Nephron progenitor cell (in vitro differentiated cells): ENCODE measurements at regions not wholly inside any gene's neighbourhood (a gene's known extent, or its start where the extent isn't known, plus 50 kb on each side); places are given as distances from the start of the nearest gene placed in this dataset.
"Not testable (repeated sequence)": the region's sequence is repeated elsewhere in the genome, so short reads cannot be mapped to it uniquely, and the experiment has no call there.

ENCODE experiments used
- DNase-seq: peaks from one replicate; pipeline ENCODE4 v3.0.0; 2021
- H3K27ac Mint-ChIP-seq: 2 replicates; pipeline ENCODE4 v1.8.0; 2021; ENCODE audit warnings: mild to moderate bottlenecking, moderate library complexity, mixed read lengths
- H3K27me3 Mint-ChIP-seq: 2 replicates; pipeline ENCODE4 v1.8.0; 2021; ENCODE audit warnings: mild to moderate bottlenecking, low read depth, mixed read lengths; ENCODE audit not compliant: poor library complexity
- H3K36me3 Mint-ChIP-seq: 2 replicates; pipeline ENCODE4 v1.8.0; 2021; ENCODE audit warnings: low read depth, mixed read lengths
- H3K4me1 Mint-ChIP-seq: 2 replicates; pipeline ENCODE4 v1.8.0; 2021; ENCODE audit warnings: mixed read lengths
- H3K4me3 Mint-ChIP-seq: 2 replicates; pipeline ENCODE4 v1.8.0; 2021; ENCODE audit warnings: mild to moderate bottlenecking, moderate library complexity, mixed read lengths
- H3K9me3 Mint-ChIP-seq: 2 replicates; pipeline ENCODE4 v1.8.0; 2021; ENCODE audit warnings: mild to moderate bottlenecking, moderate library complexity, mixed read lengths
- CTCF ChIP-seq: fragments of 200-600 bp; sonication (generic); IDR thresholded peaks from 2 replicates; pipeline ENCODE4 v1.5.0; 2021; ENCODE audit warnings: antibody characterized with exemption

GRCh38 chr5:135147294-135148090, 113.5 kb upstream of the PITX1 start:
- TF ChIP-seq CTCF, result no peak
- Mint-ChIP-seq H3K4me3 (no peak overlapping the region), H3K36me3 (no peaks in the 10 kb centered on the region), H3K9me3 (peaks cover 11% of the 10 kb centered on the region), H3K27me3 (peaks cover 3% of the 10 kb centered on the region), H3K4me1 (no peaks in the 10 kb centered on the region), H3K27ac (no peak overlapping the region)
- no peak for DNase-seq

DNA sequence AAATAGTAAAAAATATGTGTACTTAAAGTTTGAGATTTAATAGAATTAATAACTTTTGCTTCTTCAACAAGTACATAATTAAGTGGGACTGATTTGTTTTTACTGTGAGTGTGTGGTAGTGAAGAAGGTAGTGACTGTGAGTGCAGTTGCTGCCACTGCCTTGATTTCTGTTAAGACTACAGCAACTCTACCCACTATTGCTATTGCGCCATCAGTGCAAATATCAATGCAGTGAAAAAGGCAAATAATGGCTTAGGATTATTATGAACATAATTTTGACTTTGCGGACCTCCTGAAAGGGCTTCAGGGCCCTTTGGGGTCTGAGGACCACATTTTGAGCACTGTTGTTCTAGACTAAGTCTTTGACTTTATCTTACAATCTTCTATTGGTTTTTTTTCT, 112.0 kb upstream of the PITX1 start:
- DNase-seq, result no peak
- H3K27ac Mint-ChIP-seq, result no peak overlapping the region
- no peaks in the 10 kb centered on the region for H3K36me3 Mint-ChIP-seq
- no peaks in the 10 kb centered on the region for H3K4me1 Mint-ChIP-seq
- TF ChIP-seq CTCF, result no peak
- no peak overlapping the region for H3K4me3 Mint-ChIP-seq
- peaks cover 11% of the 10 kb centered on the region for H3K9me3 Mint-ChIP-seq
- peaks cover 3% of the 10 kb centered on the region for H3K27me3 Mint-ChIP-seq

- Mint-ChIP-seq H3K9me3 (peaks cover 11% of the 10 kb centered on the region), H3K4me1 (peaks cover 19% of the 10 kb centered on the region)
- H3K4me3 Mint-ChIP-seq, H3K36me3 Mint-ChIP-seq, DNase-seq, H3K27me3 Mint-ChIP-seq, H3K27ac Mint-ChIP-seq: not testable (repeated sequence)
These were observed 109.7 kb upstream of the PITX1 start for GRCh38 chr5:135143682-135144081.

DNA sequence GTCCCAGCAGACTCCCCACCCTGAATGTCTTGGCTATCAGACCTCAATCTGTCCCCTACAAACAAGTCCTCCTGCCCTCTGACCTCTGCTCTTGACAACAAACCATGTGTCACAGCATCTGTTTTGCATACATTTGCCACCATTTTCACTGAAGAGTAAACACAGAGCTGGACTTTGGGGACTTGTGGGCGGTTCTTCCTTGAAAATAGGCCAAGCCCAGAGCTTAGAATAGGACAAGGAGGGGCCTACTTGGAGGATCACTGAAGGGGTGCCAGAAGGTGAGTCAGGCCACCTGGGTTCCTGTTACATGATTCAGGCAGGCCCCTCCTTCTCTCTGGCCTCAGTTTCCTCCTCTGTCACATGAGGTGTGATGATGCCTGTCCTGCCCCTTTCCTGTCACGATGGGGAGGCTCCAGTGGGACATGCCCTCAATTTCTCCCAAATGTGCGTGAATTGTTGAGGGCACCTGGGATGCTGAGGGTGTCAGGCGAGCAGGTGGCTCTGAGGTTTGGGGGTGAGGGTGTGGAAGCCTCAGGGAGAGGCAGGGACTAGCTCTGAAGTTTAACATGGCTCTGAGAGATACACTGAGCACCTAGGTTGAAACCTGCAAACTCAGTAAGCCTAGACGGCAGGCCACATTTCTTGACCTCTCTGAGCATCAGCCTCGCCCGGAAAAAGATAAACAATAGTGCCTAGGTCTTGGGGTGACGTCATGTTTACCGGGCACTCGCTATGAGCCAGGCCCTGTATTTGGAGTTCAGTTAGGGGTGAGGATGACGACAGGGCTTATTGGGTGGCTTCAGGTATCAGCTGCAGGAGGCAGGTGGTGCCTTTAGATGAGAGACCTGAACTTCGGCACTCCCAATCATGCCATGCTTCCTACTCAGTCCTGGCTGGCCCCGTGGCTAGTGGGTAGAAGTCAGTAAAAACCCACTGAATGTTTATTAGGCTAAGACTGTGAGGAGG, 107.6 kb upstream of the PITX1 start:
- no peak for DNase-seq
- TF ChIP-seq CTCF, result no peak
- Mint-ChIP-seq H3K36me3 (no peaks in the 10 kb centered on the region), H3K4me1 (peaks cover 21% of the 10 kb centered on the region), H3K4me3 (no peak overlapping the region), H3K9me3 (no peaks in the 10 kb centered on the region), H3K27me3 (peaks cover 14% of the 10 kb centered on the region), H3K27ac (no peak overlapping the region)

- no peak overlapping the region for H3K4me3 Mint-ChIP-seq
- H3K36me3 Mint-ChIP-seq, result no peaks in the 10 kb centered on the region
- H3K9me3 Mint-ChIP-seq, result no peaks in the 10 kb centered on the region
- no peak overlapping the region for H3K27ac Mint-ChIP-seq
- DNase-seq, result no peak
- peaks cover 21% of the 10 kb centered on the region for H3K4me1 Mint-ChIP-seq
- peaks cover 15% of the 10 kb centered on the region for H3K27me3 Mint-ChIP-seq
- TF ChIP-seq CTCF, result no peak
These were observed 106.6 kb upstream of the PITX1 start for GRCh38 chr5:135140446-135141204.
